ENCODE measurements at regions not wholly inside any gene's neighbourhood (a gene's known extent, or its start where the extent isn't known, plus 50 kb on each side); places are given as distances from the start of the nearest gene placed in this dataset.

DNA sequence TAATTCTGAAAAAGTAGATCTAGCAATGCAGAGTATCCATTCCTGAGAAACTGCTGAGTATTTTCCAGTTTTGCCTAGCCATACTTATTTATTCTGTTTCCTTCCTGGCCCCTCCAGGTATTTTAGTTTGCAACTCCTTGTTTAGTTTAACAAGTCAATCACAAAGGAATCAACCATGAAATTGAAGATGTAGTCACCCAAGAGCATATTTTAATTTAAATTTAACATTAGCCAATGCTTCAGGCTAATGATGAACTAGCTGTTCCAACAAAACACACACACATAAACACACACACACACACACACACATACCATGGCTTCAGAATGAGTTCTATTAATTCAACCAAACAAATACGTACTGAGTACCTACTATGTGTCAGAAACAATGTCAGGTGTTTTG lies 332.8 kb upstream of the ERCC4 start:
- Mint-ChIP-seq H3K4me1 (no peaks in the 10 kb centered on the region), H3K27me3 (no peaks in the 10 kb centered on the region), H3K36me3 (ENCODE audit: low read depth) (no peaks in the 10 kb centered on the region), H3K27ac (no peak overlapping the region), H3K4me3 (no peak overlapping the region), H3K9me3 (no peaks in the 10 kb centered on the region)
- TF ChIP-seq CTCF (IDR thresholded peaks at IDR 0.05): no peak
- ChIA-PET CTCF (no interaction called here), POLR2A (no interaction called here)
- ATAC-seq (ENCODE audit: low read depth) (no peak), DNase-seq (no peak)
- intact Hi-C loops (cut with micrococcal nuclease): no loop called here

DNA sequence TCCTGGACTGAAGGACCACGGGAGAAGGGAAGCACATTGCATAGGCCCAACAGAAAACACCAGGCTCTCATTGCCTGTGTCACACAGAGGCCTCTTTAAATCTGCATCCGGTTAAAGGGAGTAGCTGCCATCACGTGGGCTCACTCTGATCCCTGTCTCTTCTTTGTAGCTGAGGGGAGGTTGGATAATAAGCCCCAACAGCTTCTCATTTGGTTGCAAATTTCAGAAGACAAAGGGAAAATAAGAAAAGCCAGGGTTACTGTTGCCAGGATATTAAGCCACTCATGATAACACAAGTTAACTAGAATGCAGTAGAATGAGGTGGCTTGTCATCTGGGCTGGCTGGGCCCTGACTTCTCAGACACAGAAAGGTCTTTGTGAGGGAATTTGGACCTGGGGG lies 325.1 kb upstream of the ERCC4 start:
- intact Hi-C loops (cut with micrococcal nuclease): no loop called here
- POLR2A ChIA-PET: no interaction called here
- CTCF ChIA-PET: no interaction called here
- no peaks in the 10 kb centered on the region for H3K27me3 Mint-ChIP-seq
- no peaks in the 10 kb centered on the region for H3K4me1 Mint-ChIP-seq
- H3K27ac Mint-ChIP-seq: no peak overlapping the region
- no peak for TF ChIP-seq CTCF (IDR thresholded peaks at IDR 0.05)
- H3K4me3 Mint-ChIP-seq: no peak overlapping the region
- DNase-seq (no peak), ATAC-seq (ENCODE audit: low read depth) (no peak)
- no peaks in the 10 kb centered on the region for H3K9me3 Mint-ChIP-seq
- H3K36me3 Mint-ChIP-seq (ENCODE audit: low read depth): no peaks in the 10 kb centered on the region

DNA sequence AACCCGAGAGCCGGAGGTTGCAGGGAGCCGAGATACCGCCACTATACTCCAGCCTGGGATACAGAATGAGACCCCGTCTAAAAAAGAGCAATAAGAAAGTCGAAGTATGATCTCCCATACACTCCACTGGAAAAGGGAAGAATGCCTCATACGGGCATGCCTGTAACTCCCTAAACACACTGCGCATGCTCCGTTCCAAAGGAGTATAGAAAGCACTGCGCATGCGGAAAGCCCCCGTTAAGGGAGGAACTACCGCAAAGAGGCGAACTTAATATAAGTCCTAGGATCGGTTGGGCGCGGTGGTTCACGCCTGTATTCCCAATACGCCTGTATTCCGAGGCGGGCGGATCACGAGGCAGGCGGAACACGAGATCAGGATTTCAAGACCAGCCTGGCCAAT lies 313.1 kb upstream of the ERCC4 start:
- H3K27me3 Mint-ChIP-seq: no peaks in the 10 kb centered on the region

DNA sequence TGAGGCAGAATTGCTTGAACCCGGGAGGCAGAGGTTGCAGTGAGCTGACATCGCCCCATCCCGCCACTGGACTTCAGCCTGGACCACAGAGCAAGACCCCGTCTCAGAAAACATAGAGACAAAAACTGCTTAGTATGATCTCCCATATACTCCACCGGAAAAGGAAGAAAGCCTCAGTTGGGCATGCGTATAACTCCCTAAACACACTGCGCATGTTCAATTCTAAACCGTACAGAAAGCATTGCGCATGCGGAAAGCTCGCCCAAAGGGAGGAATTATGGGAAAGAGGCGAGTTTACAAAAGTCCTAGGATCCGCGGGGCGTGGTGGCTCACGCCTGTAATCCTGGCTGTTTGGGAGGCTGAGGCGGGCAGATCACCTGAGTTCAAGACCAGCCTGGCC lies 312.7 kb upstream of the ERCC4 start:
- ATAC-seq (ENCODE audit: low read depth): no peak

More for the DNA sequence above, 313.1 kb upstream of the ERCC4 start:
- H3K4me3 Mint-ChIP-seq: no peak overlapping the region
- intact Hi-C loops (cut with micrococcal nuclease): no loop called here
- no peaks in the 10 kb centered on the region for H3K4me1 Mint-ChIP-seq
- no peak for DNase-seq
- H3K27ac Mint-ChIP-seq: no peak overlapping the region
- H3K36me3 Mint-ChIP-seq (ENCODE audit: low read depth): no peaks in the 10 kb centered on the region
- TF ChIP-seq CTCF (IDR thresholded peaks at IDR 0.05): no peak
- POLR2A ChIA-PET: no interaction called here
- H3K9me3 Mint-ChIP-seq: no peaks in the 10 kb centered on the region
- ATAC-seq (ENCODE audit: low read depth): no peak
- CTCF ChIA-PET: no interaction called here

GRCh38 chr16:13611596-13611995 lies 308.4 kb upstream of the ERCC4 start:
- no peak for ATAC-seq (ENCODE audit: low read depth)
- intact Hi-C loops (cut with micrococcal nuclease): no loop called here
- H3K36me3 Mint-ChIP-seq (ENCODE audit: low read depth): no peaks in the 10 kb centered on the region

More for the DNA sequence above, 312.7 kb upstream of the ERCC4 start:
- intact Hi-C loops (cut with micrococcal nuclease): no loop called here
- ChIA-PET CTCF (no interaction called here), POLR2A (no interaction called here)
- Mint-ChIP-seq H3K4me1 (no peaks in the 10 kb centered on the region), H3K9me3 (no peaks in the 10 kb centered on the region), H3K4me3 (no peak overlapping the region), H3K27me3 (no peaks in the 10 kb centered on the region), H3K27ac (no peak overlapping the region), H3K36me3 (ENCODE audit: low read depth) (no peaks in the 10 kb centered on the region)
- no peak for DNase-seq
- TF ChIP-seq CTCF (IDR thresholded peaks at IDR 0.05): no peak

More at GRCh38 chr16:13611596-13611995, 308.4 kb upstream of the ERCC4 start:
- POLR2A ChIA-PET: no interaction called here
- DNase-seq: no peak
- TF ChIP-seq CTCF (IDR thresholded peaks at IDR 0.05): no peak
- Mint-ChIP-seq H3K27me3 (no peaks in the 10 kb centered on the region), H3K4me3 (no peak overlapping the region), H3K4me1 (no peaks in the 10 kb centered on the region), H3K9me3 (no peaks in the 10 kb centered on the region), H3K27ac (no peak overlapping the region)
- CTCF ChIA-PET: no interaction called here

Data from activated B cell treated with CpG ODN at 0.5 μM for 24 hours (primary cell).